GM12878 (cell line): ENCODE measurements at regions not wholly inside any gene's neighbourhood (a gene's known extent, or its start where the extent isn't known, plus 50 kb on each side); places are given as distances from the start of the nearest gene placed in this dataset.

Source experiments
- ATAC-seq: fragments of 200-7000 bp; cut with Tn5 transposase; 3 replicates; pipeline ENCODE4 v1.9.1; 2020; ENCODE audit warnings: mild to moderate bottlenecking, moderate library complexity
- BruUV-seq: library from RNA; stranded (reverse); fragments of 400-500 nt; replicated peaks from 2 replicates; lab custom pipeline; 2021; lab: Mats Ljungman, UMichigan
- CTCF ChIA-PET: fragments of 300-600 bp; sonication (Branson Sonifier 250); formaldehyde crosslinking; extraction: SDS; loops from one replicate; lab custom pipeline; 2021; ENCODE audit warnings: inconsistent platforms; lab: Yijun Ruan, JAX
- POLR2A ChIA-PET: fragments of 350-600 bp; formaldehyde crosslinking; extraction: SDS; loops from one replicate; lab custom pipeline; 2021; ENCODE audit warnings: inconsistent platforms; lab: Charles Lee
- RAD21 ChIA-PET: fragments of 300-600 bp; sonication (Branson Sonifier 250); formaldehyde crosslinking; loops from one replicate; lab custom pipeline; 2023; ENCODE audit warnings: antibody characterized with exemption; ENCODE audit not compliant: unreplicated experiment; lab: Charles Lee
- SMC1A ChIA-PET: fragments of 300-600 bp; sonication (Branson Sonifier 250); formaldehyde crosslinking; loops from one replicate; lab custom pipeline; 2023; ENCODE audit not compliant: unreplicated experiment, uncharacterized antibody; lab: Charles Lee
- DNase-seq: peaks from one replicate; pipeline ENCODE4 v3.0.0-alpha.2; 2011; ENCODE audit warnings: low read depth, low spot score
- FAIRE-seq: peaks from 3 replicates; lab custom pipeline; 2011; peaks lifted over from hg19 to GRCh38; lab: Jason Lieb, UNC
- H2AFZ ChIP-seq: 2 replicates; pipeline ENCODE4 v1.6.0; 2011; ENCODE audit warnings: low read depth, low read length, control low read depth; ENCODE audit not compliant: control insufficient read depth
- H3K27ac ChIP-seq: 2 replicates; pipeline ENCODE4 v1.5.1; 2011; ENCODE audit warnings: control low read depth; ENCODE audit not compliant: control insufficient read depth, insufficient read depth
- H3K27me3 ChIP-seq, 2 experiments: replicated peaks in 1 of 2; 2 replicates each; pipeline versions ENCODE4 v1.6.0 to v1.6.1; 2011; ENCODE audit warnings: low read length in 1 of 2; ENCODE audit not compliant: control insufficient read depth in 2 of 2, insufficient read depth in 2 of 2
- H3K36me3 ChIP-seq, 2 experiments: 2 replicates each; pipeline ENCODE4 v1.5.1; 2011; ENCODE audit warnings: low read length in 1 of 2; ENCODE audit not compliant: control insufficient read depth in 2 of 2, insufficient read depth in 2 of 2
- H3K4me1 ChIP-seq: 2 replicates; pipeline ENCODE4 v1.6.1; 2011; ENCODE audit warnings: mild to moderate bottlenecking, low read length, moderate library complexity, mixed read lengths; ENCODE audit not compliant: control insufficient read depth, insufficient read depth
- H3K4me2 ChIP-seq: 2 replicates; pipeline ENCODE4 v1.6.0; 2011; ENCODE audit warnings: control low read depth; ENCODE audit not compliant: control insufficient read depth, insufficient read depth
- H3K4me3 ChIP-seq: fragments of 200-600 bp; sonication (generic); 2 replicates; pipeline ENCODE4 v1.5.1; 2016
- H3K79me2 ChIP-seq: 2 replicates; pipeline ENCODE4 v1.6.0; 2011; ENCODE audit warnings: low read length; ENCODE audit not compliant: control insufficient read depth, insufficient read depth
- H3K9ac ChIP-seq: 2 replicates; pipeline ENCODE4 v1.8.0; 2011; ENCODE audit warnings: low read length, control low read depth, mixed read lengths; ENCODE audit not compliant: control insufficient read depth, insufficient read depth
- H3K9me3 ChIP-seq: replicated peaks from 3 replicates; pipeline ENCODE4 v1.5.1; 2011; ENCODE audit warnings: mild to moderate bottlenecking, low read length; ENCODE audit not compliant: control insufficient read depth, insufficient read depth
- H4K20me1 ChIP-seq: 2 replicates; pipeline ENCODE4 v1.6.0; 2011; ENCODE audit not compliant: control insufficient read depth, insufficient read depth
- EED ChIP-seq: sonication (generic); IDR thresholded peaks from 2 replicates; pipeline ENCODE4 v1.6.1; 2016; ENCODE audit warnings: antibody characterized with exemption, low read depth
- EGR1 ChIP-seq, 2 experiments: IDR thresholded peaks; 1 replicate in 1 of 2; 2 replicates in 1 of 2; pipeline ENCODE4 v1.6.1; 2011 to 2012; ENCODE audit warnings: low read depth in 2 of 2, low read length in 2 of 2, borderline replicate concordance in 1 of 2, mild to moderate bottlenecking in 1 of 2, moderate library complexity in 1 of 2
- HDAC6 ChIP-seq: fragments of 200-600 bp; sonication (generic); IDR thresholded peaks from one replicate; pipeline ENCODE4 v1.8.0; 2017; ENCODE audit warnings: antibody characterized with exemption; ENCODE audit not compliant: unreplicated experiment
- PKNOX1 ChIP-seq: fragments of 450-650 bp; IDR thresholded peaks from 2 replicates; pipeline ENCODE4 v1.6.1; 2016; ENCODE audit warnings: mild to moderate bottlenecking
- RCOR1 ChIP-seq: conservative IDR thresholded peaks from 2 replicates; pipeline ENCODE4 v1.6.1; 2012; ENCODE audit warnings: low read depth, low read length, improper control_type of control experiment
- ZBTB11 ChIP-seq: fragments of 450-650 bp; formaldehyde crosslinking; IDR thresholded peaks from 2 replicates; pipeline ENCODE4 v1.5.0; 2022; ENCODE audit warnings: mild to moderate bottlenecking, missing genetic modification characterization
- WGBS: methylation state at CpG from one replicate; pipeline ENCODE4 v1.1.6; 2016; ENCODE audit warnings: low lambda C conversion rate; ENCODE audit not compliant: insufficient replicate concordance, insufficient coverage; ENCODE audit errors: missing lambda C conversion rate; 5-methylcytosine and 5-hydroxymethylcytosine counted together
- in situ Hi-C: fragments of 300-500 bp; cut with MboI; formaldehyde crosslinking; loops from 9 replicates; pipeline ENCODE4 v1.14.3; 2018; ENCODE audit warnings: mixed read lengths
- intact Hi-C: fragments of 100-400 bp; cut with micrococcal nuclease; formaldehyde crosslinking; loops from one replicate; pipeline ENCODE4 v1.14.2; 2022; ENCODE audit not compliant: unreplicated experiment
- TF ChIP-seq, protein P1 (sequence below): fragments of 450-650 bp; IDR thresholded peaks from 2 replicates; pipeline ENCODE4 v1.6.1; 2016; ENCODE audit warnings: mild to moderate bottlenecking, moderate library complexity, borderline replicate concordance

GRCh38 chr3:48088749-48089466 lies 72.7 kb upstream of the MAP4 start (continued):
- TF ChIP-seq, protein P1, sequence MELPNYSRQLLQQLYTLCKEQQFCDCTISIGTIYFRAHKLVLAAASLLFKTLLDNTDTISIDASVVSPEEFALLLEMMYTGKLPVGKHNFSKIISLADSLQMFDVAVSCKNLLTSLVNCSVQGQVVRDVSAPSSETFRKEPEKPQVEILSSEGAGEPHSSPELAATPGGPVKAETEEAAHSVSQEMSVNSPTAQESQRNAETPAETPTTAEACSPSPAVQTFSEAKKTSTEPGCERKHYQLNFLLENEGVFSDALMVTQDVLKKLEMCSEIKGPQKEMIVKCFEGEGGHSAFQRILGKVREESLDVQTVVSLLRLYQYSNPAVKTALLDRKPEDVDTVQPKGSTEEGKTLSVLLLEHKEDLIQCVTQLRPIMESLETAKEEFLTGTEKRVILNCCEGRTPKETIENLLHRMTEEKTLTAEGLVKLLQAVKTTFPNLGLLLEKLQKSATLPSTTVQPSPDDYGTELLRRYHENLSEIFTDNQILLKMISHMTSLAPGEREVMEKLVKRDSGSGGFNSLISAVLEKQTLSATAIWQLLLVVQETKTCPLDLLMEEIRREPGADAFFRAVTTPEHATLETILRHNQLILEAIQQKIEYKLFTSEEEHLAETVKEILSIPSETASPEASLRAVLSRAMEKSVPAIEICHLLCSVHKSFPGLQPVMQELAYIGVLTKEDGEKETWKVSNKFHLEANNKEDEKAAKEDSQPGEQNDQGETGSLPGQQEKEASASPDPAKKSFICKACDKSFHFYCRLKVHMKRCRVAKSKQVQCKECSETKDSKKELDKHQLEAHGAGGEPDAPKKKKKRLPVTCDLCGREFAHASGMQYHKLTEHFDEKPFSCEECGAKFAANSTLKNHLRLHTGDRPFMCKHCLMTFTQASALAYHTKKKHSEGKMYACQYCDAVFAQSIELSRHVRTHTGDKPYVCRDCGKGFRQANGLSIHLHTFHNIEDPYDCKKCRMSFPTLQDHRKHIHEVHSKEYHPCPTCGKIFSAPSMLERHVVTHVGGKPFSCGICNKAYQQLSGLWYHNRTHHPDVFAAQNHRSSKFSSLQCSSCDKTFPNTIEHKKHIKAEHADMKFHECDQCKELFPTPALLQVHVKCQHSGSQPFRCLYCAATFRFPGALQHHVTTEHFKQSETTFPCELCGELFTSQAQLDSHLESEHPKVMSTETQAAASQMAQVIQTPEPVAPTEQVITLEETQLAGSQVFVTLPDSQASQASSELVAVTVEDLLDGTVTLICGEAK: no peak
- TF ChIP-seq, all 136 proteins: peak for 52

- peak; percentile 61 for ATAC-seq
- no peak for FAIRE-seq
- Histone ChIP-seq H3K27me3 (no peaks in the 10 kb centered on the region), H3K9ac (peak overlapping the region; percentile 85), H3K9me3 (no peaks in the 10 kb centered on the region), H3K27ac (peak overlapping the region; percentile 79), H4K20me1 (no peaks in the 10 kb centered on the region), H3K4me1 (peaks cover 6% of the 10 kb centered on the region; the same call in 1 of the 2 replicates), H3K4me2 (peak overlapping the region; percentile 80), H2AFZ (peak overlapping the region; percentile 97), H3K4me3 (peak overlapping the region; percentile 87), H3K79me2 (peaks cover 51% of the 10 kb centered on the region), H3K36me3 (no peaks in the 10 kb centered on the region)
- no TSS peak for BruUV-seq
- ChIA-PET CTCF (interaction anchor here (0.6 to 4.2 kb wide), 10 partner anchors 10 to 348 kb away, joined by 3 to 19 read pairs (median 3); no protein-coding TSS in a partner anchor), RAD21 (interaction anchor here (0.5 to 3.0 kb wide), 17 partner anchors 22 to 980 kb away, joined by 3 to 12 read pairs (median 3); partner anchors contain the start of gene CDC25A), SMC1A (interaction anchor here (0.7 to 2.2 kb wide), 14 partner anchors 9 to 99 kb away, joined by 3 to 12 read pairs (median 4); no protein-coding TSS in a partner anchor), POLR2A (interaction anchor here (0.8 to 2.3 kb wide), 10 partner anchors 8 to 382 kb away, joined by 3 to 17 read pairs (median 4); no protein-coding TSS in a partner anchor)
- no peak for DNase-seq
- intact Hi-C loops: loop anchor here (5.0 kb wide), 1 partner anchor 64 kb away; no protein-coding TSS in a partner anchor
- under 1% methylated on average over 26 of the region's 40 CpGs for WGBS
- in situ Hi-C loops: no loop called here
- no peak for TF ChIP-seq RCOR1
- no peak for TF ChIP-seq EED
- TF ChIP-seq PKNOX1: no peak
- no peak for TF ChIP-seq HDAC6
- TF ChIP-seq ZBTB11 (CRISPR knock-in tag): no peak
- TF ChIP-seq EGR1 (IDR thresholded peaks at IDR 0.05; ENCODE audit: borderline replicate concordance in 1 of 2, low read depth in 2 of 2, low read length in 2 of 2): peak in 1 of 2 experiments; percentile 87; a peak in 2 of 3 replicates
These were observed 72.0 kb upstream of the MAP4 start for GRCh38 chr3:48088056-48088748.
